Suprapubic skin (tissue), 3 donors: ENCODE measurements at regions not wholly inside any gene's neighbourhood (a gene's known extent, or its start where the extent isn't known, plus 50 kb on each side); places are given as distances from the start of the nearest gene placed in this dataset.

Source experiments
- CTCF ChIP-seq, 2 donors: fragments of 200-600 bp in 1 of 2; fragments of 450-650 bp in 1 of 2; sonication (generic) in 1 of 2; IDR thresholded peaks; one replicate each; pipeline ENCODE4 v1.5.1; 2016 to 2019; ENCODE audit warnings: antibody characterized with exemption in 2 of 2, mild to moderate bottlenecking in 1 of 2, moderate library complexity in 1 of 2
- EP300 ChIP-seq: sonication (generic); formaldehyde crosslinking; IDR thresholded peaks from one replicate; pipeline ENCODE4 v1.6.1; 2017; ENCODE audit warnings: antibody characterized with exemption
- POLR2A ChIP-seq, 2 donors: fragments of 450-650 bp; IDR thresholded peaks; one replicate each; pipeline ENCODE4 v1.6.1; 2017; ENCODE audit warnings: antibody characterized with exemption in 2 of 2, mild to moderate bottlenecking in 2 of 2, moderate library complexity in 2 of 2

- no peak for TF ChIP-seq EP300
- no peak for TF ChIP-seq POLR2A (IDR thresholded peaks at IDR 0.05)
- no peak for TF ChIP-seq CTCF (IDR thresholded peaks at IDR 0.05)
Observed at GRCh38 chr2:199558156-199558555, 100.4 kb upstream of the SATB2 start.
